SK-N-SH (cell line): ENCODE measurements at regions not wholly inside any gene's neighbourhood (a gene's known extent, or its start where the extent isn't known, plus 50 kb on each side); places are given as distances from the start of the nearest gene placed in this dataset.

Experiments used
- CTCF ChIA-PET: fragments of 300-600, 350-600 bp; formaldehyde crosslinking; extraction: SDS; loops from one replicate; lab custom pipeline; 2021; lab: Yijun Ruan, JAX
- POLR2A ChIA-PET: fragments of 350-600 bp; sonication (Branson Sonifier 250); formaldehyde crosslinking; extraction: SDS; loops from one replicate; lab custom pipeline; 2020; ENCODE audit warnings: antibody characterized with exemption, inconsistent platforms; lab: Yijun Ruan, JAX
- DNase-seq: peaks from one replicate; pipeline ENCODE4 v3.0.0; 2012
- H2AFZ ChIP-seq: fragments of 200-600 bp; sonication (generic); 2 replicates; pipeline ENCODE4 v1.8.1; 2016; ENCODE audit warnings: antibody characterized with exemption, mild to moderate bottlenecking, low read depth
- H3F3A ChIP-seq: fragments of 200-600 bp; sonication (generic); replicated peaks from 2 replicates; pipeline ENCODE3; 2016; ENCODE audit warnings: antibody characterized with exemption, mild to moderate bottlenecking; ENCODE audit not compliant: insufficient read depth
- H3K27ac ChIP-seq, 2 experiments: fragments of 200-500 bp in 1 of 2; fragments of 200-600 bp in 1 of 2; sonication (Bioruptor generic) in 1 of 2; sonication (generic), shearing (Covaris generic) in 1 of 2; 2 replicates each; pipeline versions ENCODE4 v1.5.1 to v1.6.1; 2014 to 2016; ENCODE audit warnings: low read depth in 2 of 2, inconsistent platforms in 1 of 2, low read length in 1 of 2, mild to moderate bottlenecking in 1 of 2, mixed read lengths in 1 of 2
- H3K27me3 ChIP-seq: fragments of 200-600 bp; sonication (generic), shearing (Covaris generic); 2 replicates; pipeline ENCODE4 v1.6.1; 2016; ENCODE audit warnings: mixed run types; ENCODE audit not compliant: insufficient read depth
- H3K36me3 ChIP-seq, 2 experiments: fragments of 200-500 bp in 1 of 2; fragments of 200-600 bp in 1 of 2; sonication (Bioruptor generic) in 1 of 2; sonication (generic) in 1 of 2; replicated peaks in 1 of 2; 2 replicates each; pipeline versions ENCODE3 to v1.5.1; 2014 to 2016; ENCODE audit warnings: low read length in 1 of 2, mild to moderate bottlenecking in 1 of 2; ENCODE audit not compliant: insufficient read depth in 2 of 2, control insufficient read depth in 1 of 2
- H3K4me1 ChIP-seq, 2 experiments: fragments of 200-500 bp in 1 of 2; fragments of 200-600 bp in 1 of 2; sonication (Bioruptor generic) in 1 of 2; sonication (generic), shearing (Covaris generic) in 1 of 2; 2 replicates each; pipeline versions ENCODE4 v1.5.1 to v1.6.1; 2014 to 2016; ENCODE audit warnings: low read depth in 1 of 2, low read length in 1 of 2, mixed run types in 1 of 2; ENCODE audit not compliant: insufficient read depth in 2 of 2, control insufficient read depth in 1 of 2
- H3K4me2 ChIP-seq: fragments of 200-600 bp; sonication (generic), shearing (Covaris generic); 2 replicates; pipeline ENCODE4 v1.6.1; 2017; ENCODE audit warnings: mixed run types
- H3K4me3 ChIP-seq, 2 experiments: fragments of 200-500 bp in 1 of 2; fragments of 200-600 bp in 1 of 2; sonication (Bioruptor generic) in 1 of 2; sonication (generic), shearing (Covaris generic) in 1 of 2; 2 replicates each; pipeline versions ENCODE4 v1.5.1 to v1.8.1; 2014 to 2016; ENCODE audit warnings: low read depth in 2 of 2, inconsistent platforms in 1 of 2, low read length in 1 of 2, mild to moderate bottlenecking in 1 of 2, mixed read lengths in 1 of 2, moderate library complexity in 1 of 2
- H3K79me2 ChIP-seq: fragments of 200-600 bp; sonication (generic); 2 replicates; pipeline ENCODE4 v1.8.1; 2017; ENCODE audit warnings: mild to moderate bottlenecking; ENCODE audit not compliant: insufficient read depth
- H3K9ac ChIP-seq: fragments of 200-600 bp; sonication (generic); 2 replicates; pipeline ENCODE4 v1.6.1; 2017; ENCODE audit warnings: mixed run types
- H3K9me2 ChIP-seq: fragments of 200-600 bp; sonication (generic); 2 replicates; pipeline ENCODE4 v1.6.1; 2017; ENCODE audit warnings: mixed run types
- H3K9me3 ChIP-seq: fragments of 200-600 bp; sonication (generic); 2 replicates; pipeline ENCODE4 v1.6.1; 2017; ENCODE audit warnings: mixed run types, mild to moderate bottlenecking, moderate library complexity
- H4K20me1 ChIP-seq: fragments of 200-600 bp; sonication (generic); 2 replicates; pipeline ENCODE4 v1.6.1; 2017; ENCODE audit warnings: mild to moderate bottlenecking, mixed run types; ENCODE audit not compliant: insufficient read depth
- CHD2 ChIP-seq: fragments of 150-350 bp; IDR thresholded peaks from 2 replicates; pipeline ENCODE4 v1.6.1; 2018; ENCODE audit warnings: low read length; ENCODE audit not compliant: partially characterized antibody
- NFIC ChIP-seq: IDR thresholded peaks from 2 replicates; pipeline ENCODE4 v1.4.0; 2012; ENCODE audit warnings: borderline replicate concordance
- NRF1 ChIP-seq: IDR thresholded peaks from 2 replicates; pipeline ENCODE4 v1.6.1; 2012; ENCODE audit warnings: low read depth, mild to moderate bottlenecking, low read length
- POLR2AphosphoS5 ChIP-seq: IDR thresholded peaks from 2 replicates; pipeline ENCODE4 v1.6.1; 2012; ENCODE audit warnings: low read depth, low read length
- SIN3A ChIP-seq: IDR thresholded peaks from 2 replicates; pipeline ENCODE4 v1.6.1; 2012; ENCODE audit warnings: low read depth, mild to moderate bottlenecking, low read length, moderate library complexity, borderline replicate concordance
- SMC3 ChIP-seq: IDR thresholded peaks from 2 replicates; pipeline ENCODE4 v1.6.1; 2012; ENCODE audit warnings: low read depth, low read length, improper control_type of control experiment
- TAF1 ChIP-seq: IDR thresholded peaks from 2 replicates; pipeline ENCODE4 v1.6.1; 2012; ENCODE audit warnings: low read depth, mild to moderate bottlenecking, low read length, moderate library complexity, borderline replicate concordance
- WGBS: methylation state at CpG from one replicate; pipeline ENCODE4 v1.1.6; 2017; ENCODE audit warnings: low lambda C conversion rate; 5-methylcytosine and 5-hydroxymethylcytosine counted together
- TF ChIP-seq, protein P1 (sequence below): fragments of 200-600 bp; sonication (generic); IDR thresholded peaks from 2 replicates; pipeline ENCODE4 v1.6.1; 2017; ENCODE audit warnings: antibody characterized with exemption, mild to moderate bottlenecking, moderate library complexity
- TF ChIP-seq, protein P2 (sequence below): IDR thresholded peaks from 2 replicates; pipeline ENCODE4 v1.4.0; 2012; ENCODE audit warnings: low read depth, borderline replicate concordance
- TF ChIP-seq, protein P3 (sequence below): IDR thresholded peaks from 2 replicates; pipeline ENCODE4; 2012
- TF ChIP-seq, protein P4 (sequence below): IDR thresholded peaks from 2 replicates; pipeline ENCODE4 v1.4.0; 2012; ENCODE audit warnings: low read depth, borderline replicate concordance

GRCh38 chr2:219878516-219878915 is 251.1 kb downstream of the SLC4A3 start:
- Histone ChIP-seq H3K4me2 (no peak overlapping the region), H3K4me3 (no peak overlapping the region), H3F3A (no peaks in the 10 kb centered on the region), H3K79me2 (no peaks in the 10 kb centered on the region), H2AFZ (no peak overlapping the region), H3K9me2 (no peaks in the 10 kb centered on the region), H3K36me3 (no peaks in the 10 kb centered on the region), H3K9me3 (no peaks in the 10 kb centered on the region), H3K27ac (no peak overlapping the region), H4K20me1 (no peaks in the 10 kb centered on the region), H3K27me3 (no peaks in the 10 kb centered on the region; the same call in 1 of the 2 replicates), H3K4me1 (no peaks in the 10 kb centered on the region), H3K9ac (no peak overlapping the region)
- 8% methylated on average over 5 of the region's 5 CpGs for WGBS
- CTCF ChIA-PET = no interaction called here
- TF ChIP-seq POLR2AphosphoS5 (no peak), TAF1 (no peak)
- TF ChIP-seq, protein P1, sequence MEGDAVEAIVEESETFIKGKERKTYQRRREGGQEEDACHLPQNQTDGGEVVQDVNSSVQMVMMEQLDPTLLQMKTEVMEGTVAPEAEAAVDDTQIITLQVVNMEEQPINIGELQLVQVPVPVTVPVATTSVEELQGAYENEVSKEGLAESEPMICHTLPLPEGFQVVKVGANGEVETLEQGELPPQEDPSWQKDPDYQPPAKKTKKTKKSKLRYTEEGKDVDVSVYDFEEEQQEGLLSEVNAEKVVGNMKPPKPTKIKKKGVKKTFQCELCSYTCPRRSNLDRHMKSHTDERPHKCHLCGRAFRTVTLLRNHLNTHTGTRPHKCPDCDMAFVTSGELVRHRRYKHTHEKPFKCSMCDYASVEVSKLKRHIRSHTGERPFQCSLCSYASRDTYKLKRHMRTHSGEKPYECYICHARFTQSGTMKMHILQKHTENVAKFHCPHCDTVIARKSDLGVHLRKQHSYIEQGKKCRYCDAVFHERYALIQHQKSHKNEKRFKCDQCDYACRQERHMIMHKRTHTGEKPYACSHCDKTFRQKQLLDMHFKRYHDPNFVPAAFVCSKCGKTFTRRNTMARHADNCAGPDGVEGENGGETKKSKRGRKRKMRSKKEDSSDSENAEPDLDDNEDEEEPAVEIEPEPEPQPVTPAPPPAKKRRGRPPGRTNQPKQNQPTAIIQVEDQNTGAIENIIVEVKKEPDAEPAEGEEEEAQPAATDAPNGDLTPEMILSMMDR = no peak
- TF ChIP-seq, protein P2, sequence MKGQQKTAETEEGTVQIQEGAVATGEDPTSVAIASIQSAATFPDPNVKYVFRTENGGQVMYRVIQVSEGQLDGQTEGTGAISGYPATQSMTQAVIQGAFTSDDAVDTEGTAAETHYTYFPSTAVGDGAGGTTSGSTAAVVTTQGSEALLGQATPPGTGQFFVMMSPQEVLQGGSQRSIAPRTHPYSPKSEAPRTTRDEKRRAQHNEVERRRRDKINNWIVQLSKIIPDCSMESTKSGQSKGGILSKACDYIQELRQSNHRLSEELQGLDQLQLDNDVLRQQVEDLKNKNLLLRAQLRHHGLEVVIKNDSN = no peak
- DNase-seq = no peak
- POLR2A ChIA-PET = no interaction called here

DNA sequence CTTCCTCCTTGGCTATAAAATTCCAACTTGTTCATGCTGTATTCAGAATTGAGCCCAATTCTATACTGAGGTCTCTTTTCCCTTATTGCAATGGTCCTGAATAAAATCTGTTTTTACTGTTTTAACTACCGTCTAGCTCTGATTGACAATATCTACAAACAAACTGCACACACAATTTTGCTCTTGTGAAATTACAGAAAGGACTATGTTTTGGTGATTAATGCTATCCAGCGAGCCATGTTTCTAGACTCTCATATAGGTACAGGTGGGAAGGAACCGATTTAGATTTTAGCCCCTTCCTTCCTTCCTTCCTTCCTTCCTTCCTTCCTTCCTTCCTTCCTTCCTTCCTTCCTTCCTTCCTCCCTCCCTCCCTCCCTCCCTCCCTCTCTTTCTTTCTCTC is 254.4 kb downstream of the SLC4A3 start:
- H3K27me3 ChIP-seq = no peaks in the 10 kb centered on the region; the same call in 1 of the 2 replicates
- CTCF ChIA-PET = no interaction called here
- no peaks in the 10 kb centered on the region for H3F3A ChIP-seq
- no peaks in the 10 kb centered on the region for H3K79me2 ChIP-seq
- H3K9ac ChIP-seq = no peak overlapping the region
- DNase-seq = no peak
- H3K9me3 ChIP-seq = no peaks in the 10 kb centered on the region
- H3K36me3 ChIP-seq = no peaks in the 10 kb centered on the region
- H2AFZ ChIP-seq = no peak overlapping the region
- no peaks in the 10 kb centered on the region for H3K4me1 ChIP-seq
- no peaks in the 10 kb centered on the region for H4K20me1 ChIP-seq
- POLR2A ChIA-PET = no interaction called here
- H3K9me2 ChIP-seq = no peaks in the 10 kb centered on the region
- no peak for TF ChIP-seq CHD2
- TF ChIP-seq SIN3A = no peak
- TF ChIP-seq SMC3 = no peak
- TF ChIP-seq, protein P3, sequence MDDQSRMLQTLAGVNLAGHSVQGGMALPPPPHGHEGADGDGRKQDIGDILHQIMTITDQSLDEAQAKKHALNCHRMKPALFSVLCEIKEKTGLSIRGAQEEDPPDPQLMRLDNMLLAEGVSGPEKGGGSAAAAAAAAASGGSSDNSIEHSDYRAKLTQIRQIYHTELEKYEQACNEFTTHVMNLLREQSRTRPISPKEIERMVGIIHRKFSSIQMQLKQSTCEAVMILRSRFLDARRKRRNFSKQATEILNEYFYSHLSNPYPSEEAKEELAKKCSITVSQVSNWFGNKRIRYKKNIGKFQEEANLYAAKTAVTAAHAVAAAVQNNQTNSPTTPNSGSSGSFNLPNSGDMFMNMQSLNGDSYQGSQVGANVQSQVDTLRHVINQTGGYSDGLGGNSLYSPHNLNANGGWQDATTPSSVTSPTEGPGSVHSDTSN = no peak
- no peak overlapping the region for H3K4me2 ChIP-seq
- 24% methylated on average over 3 of the region's 3 CpGs for WGBS
- no peak overlapping the region for H3K4me3 ChIP-seq
- no peak overlapping the region for H3K27ac ChIP-seq

- 16% methylated on average over 2 of the region's 2 CpGs for WGBS
- POLR2A ChIA-PET = no interaction called here
Measured at GRCh38 chr2:219886615-219887014, 259.2 kb downstream of the SLC4A3 start.

More at GRCh38 chr2:219886615-219887014, 259.2 kb downstream of the SLC4A3 start:
- H3F3A ChIP-seq = no peaks in the 10 kb centered on the region
- no peaks in the 10 kb centered on the region for H3K9me3 ChIP-seq
- H3K79me2 ChIP-seq = no peaks in the 10 kb centered on the region
- no peak overlapping the region for H3K27ac ChIP-seq
- H3K4me2 ChIP-seq = no peak overlapping the region
- CTCF ChIA-PET = no interaction called here
- H4K20me1 ChIP-seq = no peaks in the 10 kb centered on the region
- H3K4me3 ChIP-seq = no peak overlapping the region
- H3K4me1 ChIP-seq = no peaks in the 10 kb centered on the region
- TF ChIP-seq, protein P4, sequence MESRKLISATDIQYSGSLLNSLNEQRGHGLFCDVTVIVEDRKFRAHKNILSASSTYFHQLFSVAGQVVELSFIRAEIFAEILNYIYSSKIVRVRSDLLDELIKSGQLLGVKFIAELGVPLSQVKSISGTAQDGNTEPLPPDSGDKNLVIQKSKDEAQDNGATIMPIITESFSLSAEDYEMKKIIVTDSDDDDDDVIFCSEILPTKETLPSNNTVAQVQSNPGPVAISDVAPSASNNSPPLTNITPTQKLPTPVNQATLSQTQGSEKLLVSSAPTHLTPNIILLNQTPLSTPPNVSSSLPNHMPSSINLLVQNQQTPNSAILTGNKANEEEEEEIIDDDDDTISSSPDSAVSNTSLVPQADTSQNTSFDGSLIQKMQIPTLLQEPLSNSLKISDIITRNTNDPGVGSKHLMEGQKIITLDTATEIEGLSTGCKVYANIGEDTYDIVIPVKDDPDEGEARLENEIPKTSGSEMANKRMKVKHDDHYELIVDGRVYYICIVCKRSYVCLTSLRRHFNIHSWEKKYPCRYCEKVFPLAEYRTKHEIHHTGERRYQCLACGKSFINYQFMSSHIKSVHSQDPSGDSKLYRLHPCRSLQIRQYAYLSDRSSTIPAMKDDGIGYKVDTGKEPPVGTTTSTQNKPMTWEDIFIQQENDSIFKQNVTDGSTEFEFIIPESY = no peak
- TF ChIP-seq NRF1 (no peak), NFIC (no peak)
- TF ChIP-seq, all 33 proteins: peak for 0
- no peak overlapping the region for H3K9ac ChIP-seq
- H3K27me3 ChIP-seq = no peaks in the 10 kb centered on the region
- H3K36me3 ChIP-seq = no peaks in the 10 kb centered on the region
- no peak overlapping the region for H2AFZ ChIP-seq
- no peak for DNase-seq
- H3K9me2 ChIP-seq = no peaks in the 10 kb centered on the region
